PC-3 (cell line): ENCODE measurements at regions not wholly inside any gene's neighbourhood (a gene's known extent, or its start where the extent isn't known, plus 50 kb on each side); places are given as distances from the start of the nearest gene placed in this dataset.

ENCODE experiments used
- CTCF ChIP-seq: fragments of 300-600 bp; sonication (generic); conservative IDR thresholded peaks from 2 replicates; pipeline ENCODE4 v1.5.1; 2017; ENCODE audit warnings: antibody characterized with exemption, low read depth, mild to moderate bottlenecking, low read length
- EZH2 ChIP-seq: fragments of 300-600 bp; sonication (generic); IDR thresholded peaks from one replicate; pipeline ENCODE4 v1.6.1; 2017; ENCODE audit warnings: antibody characterized with exemption, mild to moderate bottlenecking, low read length; ENCODE audit not compliant: unreplicated experiment
- EZH2phosphoT487 ChIP-seq: fragments of 300-600 bp; sonication (generic); IDR thresholded peaks from 2 replicates; pipeline ENCODE4 v1.6.1; 2018; ENCODE audit warnings: mild to moderate bottlenecking, antibody characterized with exemption, low read length, borderline replicate concordance

GRCh38 chr9:13532407-13532806, 252.9 kb upstream of the MPDZ start:
- TF ChIP-seq CTCF, result no peak
- TF ChIP-seq EZH2phosphoT487, result no peak
- TF ChIP-seq EZH2, result no peak
